GM19328 (cell line): ENCODE measurements at regions not wholly inside any gene's neighbourhood (a gene's known extent, or its start where the extent isn't known, plus 50 kb on each side); places are given as distances from the start of the nearest gene placed in this dataset.
"Not testable (repeated sequence)": the region's sequence is repeated elsewhere in the genome, so short reads cannot be mapped to it uniquely, and the experiment has no call there.

Experiments
- ATAC-seq: cut with Tn5 transposase; IDR thresholded peaks from one replicate; pipeline ENCODE4 v1.9.1; 2021; ENCODE audit warnings: mild to moderate bottlenecking, moderate library complexity; ENCODE audit not compliant: unreplicated experiment

- ATAC-seq = no peak
These were observed 230.3 kb downstream of the TFAP2A start for GRCh38 chr6:10184371-10185227.

GRCh38 chr6:10180138-10181074, 234.5 kb downstream of the TFAP2A start:
- ATAC-seq = no peak

DNA sequence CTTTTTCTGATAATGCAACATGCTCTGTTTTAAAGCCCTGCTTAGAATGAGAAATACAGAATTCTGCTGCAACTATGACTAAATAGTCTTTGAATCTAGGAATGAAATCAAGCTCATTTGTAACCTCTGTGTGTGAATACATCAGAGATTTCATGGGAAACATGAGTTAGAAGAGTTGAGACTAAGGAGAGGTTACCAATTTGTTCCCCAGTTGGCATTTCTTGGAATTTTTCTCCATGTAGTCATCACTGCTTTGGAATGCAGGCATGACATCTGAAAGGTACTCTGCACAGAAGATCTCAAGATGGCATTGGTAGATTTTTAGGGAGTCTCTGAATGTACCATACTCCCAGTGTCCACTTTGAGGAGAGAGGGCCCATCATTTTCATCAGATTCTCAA, 237.2 kb downstream of the TFAP2A start:
- no peak for ATAC-seq

DNA sequence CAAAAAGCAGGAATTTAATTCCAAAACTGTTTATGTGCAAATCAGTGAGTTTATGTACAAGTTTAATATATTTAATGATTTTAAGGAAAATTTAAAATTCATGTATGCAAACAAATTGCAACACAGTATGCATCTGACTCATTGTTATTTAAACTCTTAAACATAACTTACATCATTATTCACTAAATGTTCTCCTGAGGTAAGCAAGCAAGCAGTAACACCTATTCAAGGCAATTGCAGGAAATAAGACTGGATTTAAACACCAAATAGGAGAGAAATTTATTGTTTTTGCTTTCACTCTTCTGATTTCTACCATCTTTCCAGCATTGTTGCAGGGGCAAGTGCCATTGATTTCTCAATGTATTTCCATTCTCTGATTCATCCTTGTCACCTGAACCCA, 239.5 kb downstream of the TFAP2A start:
- ATAC-seq = no peak

- no peak for ATAC-seq
These were observed 240.1 kb downstream of the TFAP2A start for GRCh38 chr6:10174761-10175160.

GRCh38 chr6:10174056-10174455, 240.8 kb downstream of the TFAP2A start:
- ATAC-seq = no peak

DNA sequence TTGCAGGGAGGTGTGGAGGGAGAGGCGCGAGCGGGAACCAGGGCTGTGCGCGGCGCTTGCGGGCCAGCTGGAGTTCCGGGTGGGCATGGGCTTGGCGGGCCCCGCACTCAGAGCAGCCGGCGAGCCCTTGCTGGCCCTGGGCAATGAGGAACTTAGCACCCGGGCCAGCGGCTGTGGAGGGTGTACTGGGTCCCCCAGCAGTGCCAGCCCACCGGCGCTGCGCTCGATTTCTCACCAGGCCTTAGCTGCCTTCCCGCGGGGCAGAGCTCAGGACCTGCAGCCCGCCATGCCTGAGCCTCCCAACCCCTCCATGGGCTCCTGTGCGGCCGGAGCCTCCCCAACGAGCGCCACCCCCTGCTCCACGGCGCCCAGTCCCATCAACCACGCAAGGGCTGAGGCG, 243.2 kb downstream of the TFAP2A start:
- ATAC-seq = not testable (repeated sequence)

GRCh38 chr6:10170816-10171215, 244.1 kb downstream of the TFAP2A start:
- no peak for ATAC-seq

- ATAC-seq = no peak
These were observed 248.8 kb downstream of the TFAP2A start for GRCh38 chr6:10166031-10166430.

DNA sequence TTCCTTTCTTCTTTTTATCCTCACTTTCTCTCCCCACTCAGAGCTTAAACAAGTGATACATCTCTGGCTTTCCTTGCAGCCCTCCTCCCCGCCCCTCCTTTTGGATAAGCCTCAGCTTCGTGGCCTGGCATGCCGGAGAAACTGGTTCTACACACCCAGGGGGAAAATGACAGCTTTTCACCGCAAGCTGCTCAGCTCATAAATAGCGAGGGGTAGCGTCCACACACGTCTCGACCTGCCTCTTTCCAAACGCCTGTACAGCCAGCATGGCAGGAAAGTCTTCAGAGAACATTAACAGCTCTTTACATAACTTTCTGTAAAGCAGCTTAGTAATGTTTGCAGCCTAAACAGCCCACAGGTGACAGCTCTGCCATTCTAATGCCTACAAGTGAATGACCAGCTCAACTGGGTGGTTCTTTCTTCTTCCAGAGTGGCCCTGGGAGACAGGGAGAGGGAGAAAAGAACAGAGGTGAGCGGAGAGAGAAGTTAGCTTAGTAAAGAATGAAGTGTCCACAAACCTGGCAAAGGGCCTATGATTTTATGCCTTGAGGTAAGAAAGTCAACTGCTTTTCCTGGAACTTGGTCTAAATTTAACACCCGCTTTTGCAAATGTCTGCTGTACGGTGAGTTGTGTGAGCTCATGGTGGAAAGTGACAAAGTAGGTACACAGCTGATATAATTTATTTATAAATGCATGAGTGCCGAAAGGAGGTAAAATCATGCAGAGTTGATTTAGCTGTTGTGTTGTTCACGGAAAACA, 251.5 kb downstream of the TFAP2A start:
- ATAC-seq = no peak

DNA sequence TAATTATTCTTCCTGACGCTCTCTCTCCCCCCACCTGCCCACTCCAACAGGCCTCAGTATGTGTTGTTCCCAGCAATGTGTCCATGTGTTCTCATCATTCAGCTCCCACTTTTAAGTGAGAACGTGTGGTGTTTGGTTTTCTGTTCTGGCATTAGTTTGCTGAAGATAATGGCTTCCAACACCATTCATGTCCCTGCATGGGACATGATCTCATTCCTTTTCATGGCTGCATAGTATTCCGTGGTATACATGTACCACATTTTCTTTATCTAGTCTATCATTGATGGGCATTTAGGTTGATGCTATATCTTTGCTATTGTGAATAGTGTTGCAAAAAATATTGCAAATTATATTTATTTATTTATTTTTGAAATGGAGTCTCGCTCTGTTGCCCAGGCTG, 258.0 kb downstream of the TFAP2A start:
- ATAC-seq = no peak

DNA sequence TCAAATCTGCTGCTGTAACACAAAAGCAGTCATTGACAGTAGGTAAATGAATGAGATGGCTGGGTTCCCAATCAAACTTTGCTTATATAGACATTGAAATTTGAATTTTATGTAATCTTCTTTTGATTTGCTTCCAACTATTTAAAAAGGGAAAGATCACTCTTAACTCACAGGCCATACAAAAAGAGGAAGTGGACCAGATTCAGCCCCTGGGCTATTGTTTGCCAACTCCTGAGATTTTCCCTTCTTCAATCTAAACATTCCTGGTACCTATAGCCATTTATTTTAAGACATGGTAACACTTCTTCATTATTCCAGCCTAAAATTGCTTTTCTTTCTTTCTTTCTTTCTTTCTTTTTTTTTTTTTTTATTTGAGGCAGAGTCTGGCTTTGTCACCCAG, 260.6 kb downstream of the TFAP2A start:
- ATAC-seq = no peak

DNA sequence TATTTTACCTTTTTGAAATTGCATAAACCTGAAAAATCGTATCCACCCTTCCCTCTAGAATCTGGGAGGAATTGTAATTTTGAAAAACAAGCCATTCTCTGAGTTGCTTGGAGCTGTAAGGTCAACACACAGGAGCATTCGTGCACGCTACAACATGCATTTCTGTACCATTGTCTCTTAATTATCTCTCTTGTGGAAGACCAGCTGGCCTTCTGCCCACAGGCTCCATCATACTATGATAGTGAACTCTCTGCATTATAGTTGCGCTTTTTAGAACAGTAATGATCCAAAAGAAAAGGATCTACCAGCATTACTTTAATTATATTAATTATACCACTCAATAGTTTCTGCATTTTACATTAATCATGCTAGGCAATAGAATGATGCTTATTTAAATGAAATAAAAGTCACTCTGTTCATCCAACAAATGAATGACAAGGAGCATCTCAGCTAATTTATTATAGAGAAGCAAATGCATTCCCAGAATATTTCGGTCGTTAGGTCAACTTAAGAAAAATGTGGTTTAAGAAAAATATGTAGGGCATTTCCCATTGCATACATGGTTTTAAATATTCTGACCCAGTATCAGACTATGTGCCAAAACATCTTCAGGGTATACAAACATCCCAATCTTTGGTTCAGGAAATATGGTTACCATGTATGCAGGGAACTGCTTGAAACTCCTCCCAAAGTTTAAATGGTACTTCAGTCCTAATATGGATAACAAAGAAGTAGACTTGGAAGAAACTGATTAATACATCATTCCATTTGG, 263.5 kb downstream of the TFAP2A start:
- ATAC-seq = no peak

DNA sequence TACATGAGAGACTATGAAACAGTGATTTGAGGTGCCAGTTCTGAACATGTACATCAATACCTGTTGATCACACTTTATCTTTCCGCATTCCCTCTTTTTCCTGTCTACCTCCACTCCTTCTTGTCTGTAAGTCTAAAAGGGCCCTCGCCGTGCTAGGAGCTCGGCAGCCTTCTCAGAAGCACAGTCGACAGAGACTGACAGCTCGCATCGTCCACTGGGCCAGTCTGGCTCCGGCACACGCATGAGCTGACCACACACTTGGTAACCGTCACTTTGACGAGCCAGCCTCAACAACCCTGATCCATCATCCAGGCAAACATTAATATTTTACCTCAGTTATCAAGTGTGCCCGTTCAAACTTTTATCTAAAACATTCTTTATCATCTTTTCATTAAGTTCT, 265.3 kb downstream of the TFAP2A start:
- no peak for ATAC-seq

GRCh38 chr6:10146715-10147451, 268.0 kb downstream of the TFAP2A start:
- peak; percentile 95 for ATAC-seq

- ATAC-seq = no peak
These were observed 270.1 kb downstream of the TFAP2A start for GRCh38 chr6:10144772-10145171.

GRCh38 chr6:10141746-10142443, 273.0 kb downstream of the TFAP2A start:
- ATAC-seq = no peak

GRCh38 chr6:10140824-10141223, 274.1 kb downstream of the TFAP2A start:
- no peak for ATAC-seq

DNA sequence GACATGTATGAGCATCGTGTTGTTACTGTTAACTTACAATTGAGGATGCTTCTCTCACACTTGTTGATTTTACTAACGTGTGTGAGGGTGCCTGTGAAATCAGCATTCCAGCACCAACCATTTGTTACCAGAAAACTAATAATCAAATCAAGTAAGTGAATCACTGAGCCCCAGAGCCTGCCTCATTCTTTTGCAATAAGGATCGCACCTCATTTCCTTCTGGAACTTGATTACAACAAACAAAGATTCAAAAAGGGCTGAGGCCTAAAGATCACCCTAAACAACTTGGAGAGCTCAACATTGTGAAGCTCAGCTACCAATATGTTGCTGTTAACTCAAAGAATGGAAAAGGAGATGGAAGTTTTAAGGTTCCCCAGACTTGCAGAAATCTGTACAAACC, 274.7 kb downstream of the TFAP2A start:
- no peak for ATAC-seq
